OCI-LY3 (cell line): ENCODE measurements at regions not wholly inside any gene's neighbourhood (a gene's known extent, or its start where the extent isn't known, plus 50 kb on each side); places are given as distances from the start of the nearest gene placed in this dataset.
"Not testable (repeated sequence)": the region's sequence is repeated elsewhere in the genome, so short reads cannot be mapped to it uniquely, and the experiment has no call there.

Experiments
- CTCF ChIP-seq: fragments of 200-600, 300-600 bp; sonication (generic); IDR thresholded peaks from 2 replicates; pipeline ENCODE4 v1.5.1; 2014; ENCODE audit warnings: antibody characterized with exemption, low read length, low read depth
- EZH2phosphoT487 ChIP-seq: fragments of 200-600 bp; shearing (Covaris generic); IDR thresholded peaks from 2 replicates; pipeline ENCODE4 v1.6.1; 2018; ENCODE audit warnings: antibody characterized with exemption, mixed run types, low read depth

GRCh38 chr2:236489083-236489482 is 80.5 kb upstream of the ACKR3 start:
- TF ChIP-seq CTCF, EZH2phosphoT487: not testable (repeated sequence)
